ENCODE measurements at regions not wholly inside any gene's neighbourhood (a gene's known extent, or its start where the extent isn't known, plus 50 kb on each side); places are given as distances from the start of the nearest gene placed in this dataset.

DNA sequence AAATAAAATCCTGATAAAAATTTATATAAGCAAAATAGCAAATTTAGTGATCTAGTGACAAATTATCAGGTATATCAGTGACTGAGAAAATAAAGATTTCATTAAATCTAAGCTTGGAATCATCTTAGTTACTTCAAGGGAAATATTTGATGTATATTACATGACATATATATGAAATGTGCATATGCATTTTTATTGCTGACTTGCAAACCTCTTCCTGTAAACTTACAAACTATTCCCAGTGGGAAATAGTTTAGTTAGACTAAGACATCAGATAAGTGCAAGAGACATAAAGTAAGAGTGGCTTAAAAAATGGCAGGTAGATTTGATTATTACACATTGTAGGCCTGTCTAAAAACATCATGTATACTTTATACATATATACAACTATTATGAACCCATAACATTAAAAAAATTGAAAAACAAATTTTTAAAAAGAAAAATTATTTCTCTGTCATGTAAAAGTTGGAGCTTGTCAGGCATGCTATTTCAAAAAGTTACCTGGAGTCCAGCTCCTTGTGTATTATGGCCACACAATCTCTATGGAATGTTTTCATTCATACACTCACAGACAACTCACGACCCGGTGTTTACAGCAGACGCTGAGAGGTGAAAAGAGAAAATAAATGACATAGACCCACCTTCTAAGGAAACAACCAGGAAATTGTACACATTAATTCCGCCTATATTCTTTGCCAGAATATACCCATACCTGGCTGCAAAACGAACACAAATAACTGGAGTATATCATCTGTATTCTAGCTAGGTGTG is 724.5 kb downstream of the SLITRK6 start:
- Histone ChIP-seq H3K36me3 (no peaks in the 10 kb centered on the region), H3K4me1 (no peaks in the 10 kb centered on the region), H3K4me3 (no peak overlapping the region), H3K27me3 (no peaks in the 10 kb centered on the region), H3K27ac (no peak overlapping the region), H3K9me3 (no peaks in the 10 kb centered on the region)
- intact Hi-C loops (cut with DNase I; ENCODE audit: low total_unique reads), result no loop called here
- ATAC-seq (no peak), DNase-seq (no peak)
- in situ Hi-C loops (cut with MboI; ENCODE audit: low sequenced_read_pairs in 4 of 4), result no loop called here
- TF ChIP-seq CTCF (IDR thresholded peaks at IDR 0.05 in 4 of 5, conservative IDR thresholded peaks at IDR 0.05 in 1 of 5), result no peak
- TF ChIP-seq POLR2A (IDR thresholded peaks at IDR 0.05), result no peak

DNA sequence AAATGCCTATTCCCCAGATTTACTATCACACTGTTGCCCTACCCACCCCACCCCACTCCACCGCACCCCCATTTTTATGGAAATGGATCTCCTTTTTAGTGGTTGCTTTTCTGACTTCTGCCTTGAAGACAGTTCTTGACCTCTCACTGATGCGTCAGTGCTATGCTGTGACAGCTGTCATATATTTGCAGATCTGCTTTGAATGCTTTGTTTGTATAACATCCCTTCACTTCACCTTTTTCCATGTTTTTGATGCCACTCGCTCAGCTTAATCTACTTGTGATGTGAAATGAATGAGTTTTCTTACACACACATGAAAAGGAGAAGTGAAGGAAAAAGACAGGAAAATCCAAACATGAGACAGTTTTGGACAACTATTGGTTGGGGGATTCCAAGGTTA is 731.0 kb downstream of the SLITRK6 start:
- ATAC-seq, result no peak
- in situ Hi-C loops (cut with MboI; ENCODE audit: low sequenced_read_pairs in 4 of 4), result no loop called here
- Histone ChIP-seq H3K36me3 (no peaks in the 10 kb centered on the region), H3K4me1 (no peaks in the 10 kb centered on the region), H3K27ac (no peak overlapping the region), H3K9me3 (no peaks in the 10 kb centered on the region), H3K4me3 (no peak overlapping the region), H3K27me3 (no peaks in the 10 kb centered on the region)
- intact Hi-C loops (cut with DNase I; ENCODE audit: low total_unique reads), result no loop called here
- DNase-seq, result no peak
- TF ChIP-seq CTCF (IDR thresholded peaks at IDR 0.05 in 4 of 5, conservative IDR thresholded peaks at IDR 0.05 in 1 of 5) (no peak), POLR2A (IDR thresholded peaks at IDR 0.05) (no peak)

GRCh38 chr13:85040215-85040614 is 759.0 kb downstream of the SLITRK6 start:
- H3K36me3 ChIP-seq, result no peaks in the 10 kb centered on the region
- intact Hi-C loops (cut with DNase I; ENCODE audit: low total_unique reads) (no loop called here), in situ Hi-C loops (cut with MboI; ENCODE audit: low sequenced_read_pairs in 4 of 4) (no loop called here)
- no peak for TF ChIP-seq CTCF (IDR thresholded peaks at IDR 0.05 in 4 of 5, conservative IDR thresholded peaks at IDR 0.05 in 1 of 5)
- TF ChIP-seq POLR2A (IDR thresholded peaks at IDR 0.05), result no peak
- H3K4me3 ChIP-seq, result no peak overlapping the region
- ATAC-seq, result no peak
- H3K27ac ChIP-seq, result no peak overlapping the region
- no peaks in the 10 kb centered on the region for H3K4me1 ChIP-seq
- DNase-seq, result no peak
- no peaks in the 10 kb centered on the region for H3K9me3 ChIP-seq
- H3K27me3 ChIP-seq, result no peaks in the 10 kb centered on the region

- TF ChIP-seq POLR2A (IDR thresholded peaks at IDR 0.05) (no peak), CTCF (IDR thresholded peaks at IDR 0.05 in 4 of 5, conservative IDR thresholded peaks at IDR 0.05 in 1 of 5) (no peak)
- Histone ChIP-seq H3K4me3 (no peak overlapping the region), H3K27me3 (no peaks in the 10 kb centered on the region), H3K27ac (no peak overlapping the region), H3K9me3 (no peaks in the 10 kb centered on the region), H3K4me1 (no peaks in the 10 kb centered on the region), H3K36me3 (no peaks in the 10 kb centered on the region)
- in situ Hi-C loops (cut with MboI; ENCODE audit: low sequenced_read_pairs in 4 of 4), result no loop called here
- ATAC-seq (no peak), DNase-seq (no peak)
- intact Hi-C loops (cut with DNase I; ENCODE audit: low total_unique reads), result no loop called here
Measured at GRCh38 chr13:85031771-85032170, 767.4 kb downstream of the SLITRK6 start.

DNA sequence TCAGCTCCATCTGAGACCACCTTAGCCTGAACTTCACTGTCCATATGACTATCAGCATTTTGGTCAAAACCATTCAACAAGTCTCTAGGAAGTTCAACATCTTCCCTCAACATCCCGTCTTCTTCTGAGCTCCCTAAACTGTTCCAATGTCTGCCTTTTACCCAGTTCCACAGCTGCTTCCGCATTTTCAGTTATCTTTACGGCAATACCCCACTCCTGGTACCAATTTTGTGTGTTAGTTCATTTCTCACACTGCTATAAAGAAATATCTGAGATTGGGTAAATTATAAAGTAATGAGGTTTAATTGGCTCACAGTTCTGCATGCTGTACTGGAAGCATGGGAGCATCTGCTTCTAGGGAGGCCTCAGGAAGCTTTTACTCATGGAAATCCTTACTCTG is 771.2 kb downstream of the SLITRK6 start:
- DNase-seq (no peak), ATAC-seq (no peak)
- H3K4me1 ChIP-seq, result no peaks in the 10 kb centered on the region
- H3K27me3 ChIP-seq, result no peaks in the 10 kb centered on the region
- H3K9me3 ChIP-seq, result no peaks in the 10 kb centered on the region
- no peaks in the 10 kb centered on the region for H3K36me3 ChIP-seq
- H3K4me3 ChIP-seq, result no peak overlapping the region
- H3K27ac ChIP-seq, result no peak overlapping the region
- TF ChIP-seq POLR2A (IDR thresholded peaks at IDR 0.05), result no peak
- TF ChIP-seq CTCF (IDR thresholded peaks at IDR 0.05 in 4 of 5, conservative IDR thresholded peaks at IDR 0.05 in 1 of 5), result no peak
- intact Hi-C loops (cut with DNase I; ENCODE audit: low total_unique reads), result no loop called here
- in situ Hi-C loops (cut with MboI; ENCODE audit: low sequenced_read_pairs in 4 of 4), result no loop called here
